K562 (cell line): ENCODE measurements at regions not wholly inside any gene's neighbourhood (a gene's known extent, or its start where the extent isn't known, plus 50 kb on each side); places are given as distances from the start of the nearest gene placed in this dataset.

ENCODE experiments used
- ATAC-seq: fragments of 200-7000 bp; cut with Tn5 transposase; 3 replicates; pipeline ENCODE4 v1.9.1; 2020; ENCODE audit warnings: moderate library complexity
- BruUV-seq: library from RNA; stranded (reverse); fragments of 400-500 nt; replicated peaks from 2 replicates; lab custom pipeline; 2021; lab: Mats Ljungman, UMichigan
- CTCF ChIA-PET: fragments of 300-600 bp; formaldehyde crosslinking; extraction: SDS; loops from one replicate; lab custom pipeline; 2021; ENCODE audit warnings: low intra/inter-chr PET ratio; lab: Yijun Ruan, JAX
- POLR2A ChIA-PET: fragments of 300-600, 350-650 bp; sonication (Branson Sonifier 250); formaldehyde crosslinking; extraction: SDS; loops from one replicate; lab custom pipeline; 2021; ENCODE audit warnings: antibody characterized with exemption, inconsistent platforms; lab: Yijun Ruan, JAX
- DNase-seq, 4 experiments: peaks; one replicate each; pipeline versions ENCODE4 v3.0.0 to v3.0.0-alpha.2; 2011 to 2018; ENCODE audit warnings: low spot score in 3 of 4, mixed read lengths in 3 of 4; ENCODE audit errors: extremely low read depth in 1 of 4
- FAIRE-seq: peaks from 2 replicates; lab custom pipeline; 2011; peaks lifted over from hg19 to GRCh38; lab: Jason Lieb, UNC
- H2AFZ ChIP-seq: 2 replicates; pipeline ENCODE4 v1.6.0; 2011; ENCODE audit warnings: low read depth, low read length, control low read depth, inconsistent platforms
- H3K27ac ChIP-seq: fragments of 200-600 bp; 3 replicates; pipeline ENCODE4 v1.8.0; 2011; ENCODE audit warnings: low read depth, mild to moderate bottlenecking, control low read depth, inconsistent platforms, low read length, moderate library complexity, mixed read lengths; ENCODE audit errors: extremely low read depth
- H3K27me3 ChIP-seq, 2 experiments: fragments of 300-600 bp in 1 of 2; 2 replicates in 1 of 2; 3 replicates in 1 of 2; pipeline versions ENCODE4 v1.6.0 to v1.8.0; 2011; ENCODE audit warnings: inconsistent platforms in 2 of 2, low read length in 2 of 2, mild to moderate bottlenecking in 1 of 2, mixed read lengths in 1 of 2, moderate library complexity in 1 of 2; ENCODE audit not compliant: control insufficient read depth in 2 of 2, insufficient read depth in 2 of 2
- H3K36me3 ChIP-seq: fragments of 300-600 bp; 3 replicates; pipeline ENCODE4 v1.8.0; 2011; ENCODE audit warnings: mild to moderate bottlenecking, low read length, inconsistent platforms; ENCODE audit not compliant: control insufficient read depth, insufficient read depth
- H3K4me1 ChIP-seq, 2 experiments: fragments of 200-600 bp in 1 of 2; replicated peaks in 1 of 2; 2 replicates in 1 of 2; 3 replicates in 1 of 2; pipeline versions ENCODE4 v1.5.1 to v1.8.0; 2011; ENCODE audit warnings: inconsistent platforms in 2 of 2, low read length in 2 of 2, mild to moderate bottlenecking in 1 of 2, mixed read lengths in 1 of 2, moderate library complexity in 1 of 2; ENCODE audit not compliant: control insufficient read depth in 2 of 2, insufficient read depth in 2 of 2
- H3K4me2 ChIP-seq: 2 replicates; pipeline ENCODE4 v1.6.1; 2011; ENCODE audit warnings: low read length, control low read depth, inconsistent platforms, mixed read lengths; ENCODE audit not compliant: insufficient read depth
- H3K4me3 ChIP-seq: fragments of 200-600 bp; sonication (generic), shearing (Covaris generic); 2 replicates; pipeline ENCODE4 v1.5.1; 2016; ENCODE audit warnings: control low read depth, inconsistent platforms
- H3K79me2 ChIP-seq: fragments of 200-600 bp; 3 replicates; pipeline ENCODE4 v1.8.0; 2011; ENCODE audit warnings: low read length, inconsistent platforms; ENCODE audit not compliant: control insufficient read depth, insufficient read depth
- H3K9ac ChIP-seq, 2 experiments: 2 replicates each; pipeline versions ENCODE4 v1.6.0 to v1.6.1; 2011; ENCODE audit warnings: low read depth in 2 of 2, low read length in 2 of 2, control low read depth in 1 of 2, inconsistent platforms in 1 of 2, mild to moderate bottlenecking in 1 of 2, mixed read lengths in 1 of 2; ENCODE audit not compliant: insufficient read depth in 1 of 2
- H3K9me1 ChIP-seq: one replicate; pipeline ENCODE4 v1.6.0; 2011; ENCODE audit warnings: inconsistent platforms, mild to moderate bottlenecking, low read length, moderate library complexity; ENCODE audit not compliant: control insufficient read depth, insufficient read depth
- H3K9me3 ChIP-seq: replicated peaks from 2 replicates; pipeline ENCODE4 v1.5.1; 2011; ENCODE audit warnings: low read depth, low read length, inconsistent platforms; ENCODE audit not compliant: control insufficient read depth, insufficient read depth
- H4K20me1 ChIP-seq: replicated peaks from 2 replicates; pipeline ENCODE4 v1.6.1; 2011; ENCODE audit warnings: low read length, inconsistent platforms, mixed read lengths; ENCODE audit not compliant: control insufficient read depth, insufficient read depth
- BDP1 ChIP-seq: IDR thresholded peaks from 3 replicates; pipeline ENCODE4 v1.6.1; 2011; ENCODE audit not compliant: insufficient read length, insufficient read depth
- CBX8 ChIP-seq: fragments of 200-600 bp; sonication (generic); IDR thresholded peaks from 2 replicates; pipeline ENCODE4 v1.6.1; 2012; ENCODE audit warnings: borderline replicate concordance, mixed run types, low read depth, mild to moderate bottlenecking, moderate library complexity, mixed read lengths, low read length, control low read depth, inconsistent platforms; ENCODE audit not compliant: poor library complexity, severe bottlenecking; ENCODE audit errors: extremely low read depth
- CCAR2 ChIP-seq: fragments of 200-400 bp; formaldehyde crosslinking; IDR thresholded peaks from 2 replicates; pipeline ENCODE4 v1.6.1; 2017; ENCODE audit warnings: mild to moderate bottlenecking, low read depth, low read length
- FOXA1 ChIP-seq: fragments of 450-650 bp; IDR thresholded peaks from 2 replicates; pipeline ENCODE4 v1.6.1; 2016; ENCODE audit warnings: mild to moderate bottlenecking, borderline replicate concordance
- HDAC2 ChIP-seq: fragments of 450-650 bp; IDR thresholded peaks from 2 replicates; pipeline ENCODE4 v1.6.1; 2016; ENCODE audit warnings: mild to moderate bottlenecking
- HDAC3 ChIP-seq: fragments of 450-650 bp; IDR thresholded peaks from 2 replicates; pipeline ENCODE4 v1.6.1; 2018; ENCODE audit warnings: borderline replicate concordance, mild to moderate bottlenecking, moderate library complexity; ENCODE audit not compliant: partially characterized antibody
- HDAC8 ChIP-seq: fragments of 450-650 bp; IDR thresholded peaks from 2 replicates; pipeline ENCODE4 v1.6.1; 2016; ENCODE audit warnings: mild to moderate bottlenecking, missing genetic modification characterization, moderate library complexity, missing compliant biosample characterization
- HMGN3 ChIP-seq: IDR thresholded peaks from 2 replicates; pipeline ENCODE4 v1.6.1; 2011; ENCODE audit warnings: borderline replicate concordance, low read depth, mild to moderate bottlenecking, mixed read lengths, low read length; ENCODE audit not compliant: insufficient read length; ENCODE audit errors: extremely low read depth
- KLF13 ChIP-seq: fragments of 450-650 bp; IDR thresholded peaks from 2 replicates; pipeline ENCODE4 v1.6.1; 2016; ENCODE audit warnings: missing genetic modification characterization, low read depth, mild to moderate bottlenecking, missing compliant biosample characterization, moderate library complexity, borderline replicate concordance
- OTX1 ChIP-seq: fragments of 450-650 bp; formaldehyde crosslinking; IDR thresholded peaks from 2 replicates; pipeline ENCODE4 v1.4.0; 2022; ENCODE audit warnings: mild to moderate bottlenecking
- U2AF2 ChIP-seq: fragments of 200-400 bp; formaldehyde crosslinking; optimal IDR thresholded peaks from 2 replicates; pipeline ENCODE3; 2017; ENCODE audit warnings: low read depth, mild to moderate bottlenecking, low read length
- ZNF583 ChIP-seq: fragments of 250-450 bp; sonication (Bioruptor Pico); IDR thresholded peaks from 2 replicates; pipeline ENCODE4 v1.4.0; 2020
- in situ Hi-C: fragments of 300-500 bp; cut with MboI; formaldehyde crosslinking; loops from 4 replicates; pipeline ENCODE4 v1.15.0; 2018; ENCODE audit warnings: inconsistent platforms, mixed read lengths
- intact Hi-C: fragments of 100-400 bp; cut with micrococcal nuclease; formaldehyde crosslinking; loops from 2 replicates; pipeline ENCODE4 v1.14.2; 2022
- TF ChIP-seq, protein P1 (sequence below): fragments of 450-650 bp; formaldehyde crosslinking; IDR thresholded peaks from 2 replicates; pipeline ENCODE4 v1.4.0; 2020; ENCODE audit warnings: mild to moderate bottlenecking, moderate library complexity
- TF ChIP-seq, protein P2 (sequence below), 2 experiments: fragments of 450-650 bp; conservative IDR thresholded peaks; 2 replicates each; pipeline ENCODE4 v1.6.1; 2017; ENCODE audit warnings: mild to moderate bottlenecking in 2 of 2, moderate library complexity in 2 of 2
- TF ChIP-seq, protein P3 (sequence below): fragments of 450-650 bp; IDR thresholded peaks from 2 replicates; pipeline ENCODE4 v1.6.1; 2018; ENCODE audit not compliant: partially characterized antibody

DNA sequence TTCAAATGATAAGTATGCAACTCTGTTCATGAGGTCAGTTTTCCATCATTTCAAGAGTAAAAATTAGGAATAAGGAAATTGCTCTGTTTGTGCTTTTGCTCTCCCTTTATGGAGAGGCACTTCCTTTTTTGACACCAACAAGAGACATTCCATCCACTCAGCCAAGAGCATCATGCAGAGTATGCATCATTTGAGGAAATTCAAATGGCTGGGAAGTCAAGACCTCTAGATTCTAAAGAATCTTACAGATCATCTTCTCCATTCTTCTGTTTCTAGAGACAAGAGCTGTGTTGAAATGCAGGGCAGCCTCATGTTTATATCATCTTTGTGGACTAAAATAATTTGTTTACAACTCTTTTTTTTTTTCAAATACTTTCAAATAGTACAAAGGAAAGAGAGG, 669.4 kb downstream of the CDH11 start:
- in situ Hi-C loops (no loop called here), intact Hi-C loops (no loop called here)
- CTCF ChIA-PET = no interaction called here
- FAIRE-seq = no peak
- peaks cover 3% of the 10 kb centered on the region for H3K9me3 ChIP-seq
- no peak overlapping the region for H3K9ac ChIP-seq
- H3K36me3 ChIP-seq = no peaks in the 10 kb centered on the region
- BruUV-seq = no TSS peak
- H3K79me2 ChIP-seq = no peaks in the 10 kb centered on the region
- H3K27me3 ChIP-seq = no peaks in the 10 kb centered on the region
- DNase-seq = no peak
- no peak overlapping the region for H3K27ac ChIP-seq
- no peak overlapping the region for H2AFZ ChIP-seq
- H3K4me3 ChIP-seq = no peak overlapping the region
- POLR2A ChIA-PET = no interaction called here
- H3K4me2 ChIP-seq = no peak overlapping the region
- H3K4me1 ChIP-seq = no peaks in the 10 kb centered on the region
- H3K9me1 ChIP-seq = no peaks in the 10 kb centered on the region
- no peaks in the 10 kb centered on the region for H4K20me1 ChIP-seq
- TF ChIP-seq HDAC8 (tag) (no peak), HMGN3 (no peak), U2AF2 (no peak), HDAC3 (no peak), OTX1 (CRISPR knock-in tag) (no peak), FOXA1 (no peak), BDP1 (no peak), CBX8 (no peak), ZNF583 (CRISPR knock-in tag) (no peak), CCAR2 (no peak), HDAC2 (no peak), KLF13 (tag) (no peak)
- TF ChIP-seq, protein P1, sequence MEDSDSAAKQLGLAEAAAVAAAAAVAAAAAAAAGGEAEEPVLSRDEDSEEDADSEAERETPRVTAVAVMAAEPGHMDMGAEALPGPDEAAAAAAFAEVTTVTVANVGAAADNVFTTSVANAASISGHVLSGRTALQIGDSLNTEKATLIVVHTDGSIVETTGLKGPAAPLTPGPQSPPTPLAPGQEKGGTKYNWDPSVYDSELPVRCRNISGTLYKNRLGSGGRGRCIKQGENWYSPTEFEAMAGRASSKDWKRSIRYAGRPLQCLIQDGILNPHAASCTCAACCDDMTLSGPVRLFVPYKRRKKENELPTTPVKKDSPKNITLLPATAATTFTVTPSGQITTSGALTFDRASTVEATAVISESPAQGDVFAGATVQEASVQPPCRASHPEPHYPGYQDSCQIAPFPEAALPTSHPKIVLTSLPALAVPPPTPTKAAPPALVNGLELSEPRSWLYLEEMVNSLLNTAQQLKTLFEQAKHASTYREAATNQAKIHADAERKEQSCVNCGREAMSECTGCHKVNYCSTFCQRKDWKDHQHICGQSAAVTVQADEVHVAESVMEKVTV = no peak
- TF ChIP-seq, protein P2, sequence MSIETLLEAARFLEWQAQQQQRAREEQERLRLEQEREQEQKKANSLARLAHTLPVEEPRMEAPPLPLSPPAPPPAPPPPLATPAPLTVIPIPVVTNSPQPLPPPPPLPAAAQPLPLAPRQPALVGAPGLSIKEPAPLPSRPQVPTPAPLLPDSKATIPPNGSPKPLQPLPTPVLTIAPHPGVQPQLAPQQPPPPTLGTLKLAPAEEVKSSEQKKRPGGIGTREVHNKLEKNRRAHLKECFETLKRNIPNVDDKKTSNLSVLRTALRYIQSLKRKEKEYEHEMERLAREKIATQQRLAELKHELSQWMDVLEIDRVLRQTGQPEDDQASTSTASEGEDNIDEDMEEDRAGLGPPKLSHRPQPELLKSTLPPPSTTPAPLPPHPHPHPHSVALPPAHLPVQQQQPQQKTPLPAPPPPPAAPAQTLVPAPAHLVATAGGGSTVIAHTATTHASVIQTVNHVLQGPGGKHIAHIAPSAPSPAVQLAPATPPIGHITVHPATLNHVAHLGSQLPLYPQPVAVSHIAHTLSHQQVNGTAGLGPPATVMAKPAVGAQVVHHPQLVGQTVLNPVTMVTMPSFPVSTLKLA (conservative IDR thresholded peaks at IDR 0.05) = no peak
- TF ChIP-seq, protein P3, sequence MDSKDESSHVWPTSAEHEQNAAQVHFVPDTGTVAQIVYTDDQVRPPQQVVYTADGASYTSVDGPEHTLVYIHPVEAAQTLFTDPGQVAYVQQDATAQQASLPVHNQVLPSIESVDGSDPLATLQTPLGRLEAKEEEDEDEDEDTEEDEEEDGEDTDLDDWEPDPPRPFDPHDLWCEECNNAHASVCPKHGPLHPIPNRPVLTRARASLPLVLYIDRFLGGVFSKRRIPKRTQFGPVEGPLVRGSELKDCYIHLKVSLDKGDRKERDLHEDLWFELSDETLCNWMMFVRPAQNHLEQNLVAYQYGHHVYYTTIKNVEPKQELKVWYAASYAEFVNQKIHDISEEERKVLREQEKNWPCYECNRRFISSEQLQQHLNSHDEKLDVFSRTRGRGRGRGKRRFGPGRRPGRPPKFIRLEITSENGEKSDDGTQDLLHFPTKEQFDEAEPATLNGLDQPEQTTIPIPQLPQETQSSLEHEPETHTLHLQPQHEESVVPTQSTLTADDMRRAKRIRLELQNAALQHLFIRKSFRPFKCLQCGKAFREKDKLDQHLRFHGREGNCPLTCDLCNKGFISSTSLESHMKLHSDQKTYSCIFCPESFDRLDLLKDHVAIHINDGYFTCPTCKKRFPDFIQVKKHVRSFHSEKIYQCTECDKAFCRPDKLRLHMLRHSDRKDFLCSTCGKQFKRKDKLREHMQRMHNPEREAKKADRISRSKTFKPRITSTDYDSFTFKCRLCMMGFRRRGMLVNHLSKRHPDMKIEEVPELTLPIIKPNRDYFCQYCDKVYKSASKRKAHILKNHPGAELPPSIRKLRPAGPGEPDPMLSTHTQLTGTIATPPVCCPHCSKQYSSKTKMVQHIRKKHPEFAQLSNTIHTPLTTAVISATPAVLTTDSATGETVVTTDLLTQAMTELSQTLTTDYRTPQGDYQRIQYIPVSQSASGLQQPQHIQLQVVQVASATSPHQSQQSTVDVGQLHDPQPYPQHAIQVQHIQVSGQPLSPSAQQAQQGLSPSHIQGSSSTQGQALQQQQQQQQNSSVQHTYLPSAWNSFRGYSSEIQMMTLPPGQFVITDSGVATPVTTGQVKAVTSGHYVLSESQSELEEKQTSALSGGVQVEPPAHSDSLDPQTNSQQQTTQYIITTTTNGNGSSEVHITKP = no peak
- no peak for ATAC-seq
